GM13977 (cell line): ENCODE measurements at regions not wholly inside any gene's neighbourhood (a gene's known extent, or its start where the extent isn't known, plus 50 kb on each side); places are given as distances from the start of the nearest gene placed in this dataset.

Experiments
- DNase-seq: peaks from one replicate; pipeline ENCODE4 v3.0.0; 2012; ENCODE audit warnings: low spot score
- CTCF ChIP-seq: IDR thresholded peaks from 2 replicates; pipeline ENCODE4 v1.5.1; 2012; ENCODE audit warnings: mild to moderate bottlenecking, control low read depth; ENCODE audit not compliant: insufficient read depth; ENCODE audit errors: extremely low read depth, missing control alignments
- in situ Hi-C: fragments of 300-500 bp; cut with MboI; formaldehyde crosslinking; loops from one replicate; pipeline ENCODE4 v1.12.0; 2022; ENCODE audit warnings: low sequenced_read_pairs, low pct_unique_long_range_greater_than_20kb, mixed read lengths, inconsistent platforms; ENCODE audit not compliant: unreplicated experiment

DNA sequence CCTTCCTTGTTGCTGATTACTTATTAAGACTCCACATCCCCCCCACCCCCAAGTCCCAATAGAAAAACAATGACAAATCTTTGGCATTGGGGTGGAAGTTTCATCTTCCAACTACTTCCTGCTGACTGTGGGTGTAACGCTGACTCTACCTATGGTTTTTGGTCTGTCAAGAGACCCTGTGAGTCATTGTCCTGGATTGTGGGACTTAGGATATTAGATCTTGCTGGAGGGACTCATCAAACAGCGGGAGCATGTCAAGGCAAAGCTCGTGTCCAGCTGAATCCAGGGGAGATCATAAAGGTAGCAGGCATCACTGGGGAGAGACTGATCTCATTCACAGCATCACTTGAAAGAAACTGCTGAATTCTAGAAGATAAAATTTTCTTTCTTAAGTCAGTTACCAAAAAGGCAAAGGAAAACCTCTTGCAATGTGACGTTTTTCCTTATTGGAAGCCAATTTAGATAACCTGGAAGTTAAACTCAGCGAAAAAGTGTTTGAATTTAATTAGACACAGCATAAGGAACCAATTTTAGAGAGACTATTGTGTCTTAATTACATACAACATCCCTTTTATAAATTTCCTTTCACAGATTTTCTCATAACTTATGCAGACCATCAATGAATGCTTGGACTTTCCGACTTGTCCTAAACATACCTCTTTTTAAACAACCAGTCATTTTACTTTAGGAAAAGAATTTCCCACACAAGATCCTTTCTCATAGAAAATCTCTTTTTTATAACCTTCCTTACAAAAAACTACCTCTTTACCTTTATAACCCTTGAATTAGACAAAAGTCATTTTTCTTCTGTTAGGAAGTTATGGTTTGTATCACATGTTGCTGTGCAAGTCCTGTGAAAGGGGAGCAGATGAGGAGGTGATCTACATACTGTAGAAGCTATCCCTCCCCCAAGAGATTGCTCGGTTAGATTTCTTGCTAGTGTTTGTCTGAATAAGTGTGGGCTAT is 94.6 kb upstream of the SCAF11 start:
- DNase-seq, result no peak
- TF ChIP-seq CTCF, result no peak
- in situ Hi-C loops, result no loop called here

- in situ Hi-C loops, result no loop called here
- DNase-seq, result no peak
- TF ChIP-seq CTCF, result no peak
Observed at GRCh38 chr12:46082490-46083200, 92.3 kb upstream of the SCAF11 start.

DNA sequence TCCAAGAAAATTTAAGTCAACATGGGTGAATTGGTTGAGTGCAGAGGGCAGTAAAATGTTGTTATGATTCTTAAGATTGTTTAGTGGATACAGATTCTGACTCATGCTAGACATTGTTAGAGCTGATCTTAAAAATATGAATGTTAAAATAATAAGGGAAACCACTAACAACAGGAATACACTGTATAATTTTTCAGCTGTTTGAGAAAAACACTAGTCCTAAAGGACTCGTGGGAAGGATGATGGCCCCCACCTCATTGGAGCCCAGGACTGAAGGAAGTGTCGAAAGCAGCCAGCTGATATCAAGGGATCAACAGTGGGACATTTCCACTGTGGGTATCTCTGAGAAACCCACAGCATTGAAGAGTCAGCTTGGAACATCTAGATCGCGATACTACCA is 82.9 kb upstream of the SCAF11 start:
- no peak for DNase-seq
- in situ Hi-C loops, result no loop called here
- TF ChIP-seq CTCF, result no peak

DNA sequence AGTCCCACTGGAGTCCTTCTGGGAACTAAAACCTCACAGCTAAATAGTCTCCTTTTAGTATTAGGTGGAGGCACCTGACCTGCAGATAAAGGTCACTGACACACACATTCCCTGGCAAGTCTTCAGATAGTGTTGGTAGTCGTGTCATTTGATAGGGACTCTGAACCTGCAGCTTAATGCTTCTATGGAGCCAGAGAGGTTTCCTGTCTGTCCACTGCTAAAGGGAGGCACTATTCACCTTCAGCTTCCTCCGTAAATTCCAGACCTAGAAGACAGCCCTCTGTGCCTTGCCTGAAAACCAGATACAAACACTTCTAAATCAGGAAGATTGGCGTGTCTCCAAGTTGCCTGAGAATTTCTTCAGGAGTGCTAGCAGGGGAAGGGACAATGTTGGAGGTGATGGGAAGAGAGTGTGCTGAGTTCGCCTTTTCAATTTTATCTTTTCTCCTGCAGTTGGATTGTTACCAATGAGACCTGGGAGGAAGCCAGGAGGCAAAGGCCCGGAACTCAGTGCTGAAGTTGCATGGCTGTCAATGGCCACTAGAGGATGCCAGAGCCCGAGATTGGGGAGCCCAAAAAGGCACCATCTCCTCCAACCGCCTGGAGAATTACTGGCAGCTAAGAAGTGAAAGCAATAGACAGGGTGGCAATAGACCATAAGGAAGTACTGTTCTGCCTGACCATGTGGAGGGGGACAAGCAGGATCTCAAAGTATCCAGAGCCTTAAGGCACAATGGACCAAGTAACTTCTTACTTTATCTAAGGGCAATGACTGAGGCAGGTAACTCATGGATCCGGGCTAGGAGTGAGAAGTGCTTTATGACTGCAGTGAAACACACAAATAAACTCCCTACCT is 81.6 kb upstream of the SCAF11 start:
- peak; percentile 93 for TF ChIP-seq CTCF
- peak; percentile 52 for DNase-seq
- in situ Hi-C loops, result no loop called here

DNA sequence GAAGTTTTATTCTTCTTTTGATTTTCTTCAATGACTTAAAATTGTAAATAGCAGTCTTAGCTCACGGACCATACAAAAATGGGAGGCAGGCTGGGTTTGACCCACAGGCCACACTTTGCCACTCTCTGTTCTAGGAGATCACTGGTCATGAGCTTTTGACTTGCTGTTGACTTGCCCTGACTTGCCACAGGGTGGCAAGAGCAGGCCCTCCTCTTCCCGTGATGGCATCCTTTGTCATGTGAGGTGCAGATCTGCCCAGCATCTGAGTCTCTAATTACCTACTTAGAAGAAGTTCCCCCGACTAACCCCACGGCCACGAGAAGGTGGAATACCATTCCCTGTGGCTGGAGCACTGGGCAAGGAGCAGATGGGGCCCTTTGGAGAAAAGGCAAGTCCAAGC is 81.0 kb upstream of the SCAF11 start:
- in situ Hi-C loops, result no loop called here
- TF ChIP-seq CTCF, result no peak
- no peak for DNase-seq

GRCh38 chr12:46067094-46067493 is 76.7 kb upstream of the SCAF11 start:
- no peak for TF ChIP-seq CTCF
- DNase-seq, result no peak
- in situ Hi-C loops, result no loop called here
